Esophagus squamous epithelium (tissue), 5 donors: ENCODE measurements at regions not wholly inside any gene's neighbourhood (a gene's known extent, or its start where the extent isn't known, plus 50 kb on each side); places are given as distances from the start of the nearest gene placed in this dataset.

Experiments
- DNase-seq: peaks from one replicate; lab custom pipeline; 2025; lab: John Stamatoyannopoulos, UW
- H3K27ac ChIP-seq, 4 donors: fragments of 200-600 bp; sonication (generic); one replicate each; pipeline ENCODE4 v1.5.1; 2016 to 2019; ENCODE audit warnings: mild to moderate bottlenecking in 1 of 4
- H3K27me3 ChIP-seq, 4 donors: fragments of 200-600 bp; sonication (generic); 1 replicate in 3 of 4; 2 replicates in 1 of 4; pipeline versions ENCODE4 v1.5.1 to v1.6.0; 2017 to 2021; ENCODE audit warnings: antibody characterized with exemption in 1 of 4
- H3K36me3 ChIP-seq, 3 donors: fragments of 200-600 bp; sonication (generic); one replicate each; pipeline ENCODE4 v1.5.1; 2016 to 2019
- H3K4me1 ChIP-seq, 3 donors: fragments of 200-600 bp; sonication (generic); one replicate each; pipeline ENCODE4 v1.5.1; 2017 to 2019
- H3K4me3 ChIP-seq, 4 donors: fragments of 200-600 bp; sonication (generic); 1 replicate in 3 of 4; 2 replicates in 1 of 4; pipeline ENCODE4 v1.5.1; 2016 to 2019; ENCODE audit warnings: mild to moderate bottlenecking in 2 of 4, moderate library complexity in 1 of 4
- H3K9me3 ChIP-seq, 3 donors: fragments of 200-600 bp; sonication (generic); one replicate each; pipeline ENCODE4 v1.5.1; 2016 to 2019
- POLR2A ChIP-seq, 4 donors: fragments of 450-650 bp; IDR thresholded peaks; one replicate each; pipeline ENCODE4 v1.6.1; 2017; ENCODE audit warnings: antibody characterized with exemption in 4 of 4, mild to moderate bottlenecking in 4 of 4, moderate library complexity in 3 of 4
- WGBS, 2 donors: methylation state at CpG; one replicate each; pipeline ENCODE4 v1.1.5; 2018; 5-methylcytosine and 5-hydroxymethylcytosine counted together
- intact Hi-C: fragments of 100-400 bp; cut with DNase I; formaldehyde crosslinking; loops from one replicate; pipeline ENCODE4 v1.15.0; 2022
- TF ChIP-seq, protein P1 (sequence below), 6 experiments: fragments of 450-650 bp in 4 of 6; fragments of 200-600 bp in 2 of 6; sonication (generic) in 2 of 6; IDR thresholded peaks; one replicate each; pipeline ENCODE4 v1.5.1; 2016 to 2019; ENCODE audit warnings: antibody characterized with exemption in 6 of 6, mild to moderate bottlenecking in 4 of 6, moderate library complexity in 4 of 6
- donor health status: DM: yes; HTN: yes; CAD: no.

DNA sequence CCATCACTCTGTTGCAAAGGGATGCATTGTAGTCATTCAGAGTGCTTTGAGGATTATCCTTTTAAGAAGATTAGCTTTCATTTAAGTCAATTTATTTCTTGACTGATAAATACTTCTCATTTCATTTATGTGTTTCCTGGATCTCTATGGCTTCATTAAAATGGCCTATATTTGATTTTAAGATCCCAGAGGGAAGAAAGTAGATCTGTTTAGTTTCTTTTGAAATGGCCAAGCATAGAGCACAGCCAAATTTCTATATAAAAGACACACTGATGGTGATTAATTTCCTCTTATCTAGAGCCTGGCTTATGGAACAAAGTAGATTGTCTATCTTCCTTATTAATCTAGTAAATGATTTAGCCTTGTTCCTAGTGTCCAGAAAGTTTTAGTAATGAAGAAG, 129.7 kb upstream of the CALCR start:
- Histone ChIP-seq H3K36me3 (no peaks in the 10 kb centered on the region), H3K27me3 (no peaks in the 10 kb centered on the region), H3K4me1 (no peaks in the 10 kb centered on the region), H3K27ac (no peak overlapping the region), H3K4me3 (no peak overlapping the region), H3K9me3 (no peaks in the 10 kb centered on the region)
- TF ChIP-seq, protein P1, sequence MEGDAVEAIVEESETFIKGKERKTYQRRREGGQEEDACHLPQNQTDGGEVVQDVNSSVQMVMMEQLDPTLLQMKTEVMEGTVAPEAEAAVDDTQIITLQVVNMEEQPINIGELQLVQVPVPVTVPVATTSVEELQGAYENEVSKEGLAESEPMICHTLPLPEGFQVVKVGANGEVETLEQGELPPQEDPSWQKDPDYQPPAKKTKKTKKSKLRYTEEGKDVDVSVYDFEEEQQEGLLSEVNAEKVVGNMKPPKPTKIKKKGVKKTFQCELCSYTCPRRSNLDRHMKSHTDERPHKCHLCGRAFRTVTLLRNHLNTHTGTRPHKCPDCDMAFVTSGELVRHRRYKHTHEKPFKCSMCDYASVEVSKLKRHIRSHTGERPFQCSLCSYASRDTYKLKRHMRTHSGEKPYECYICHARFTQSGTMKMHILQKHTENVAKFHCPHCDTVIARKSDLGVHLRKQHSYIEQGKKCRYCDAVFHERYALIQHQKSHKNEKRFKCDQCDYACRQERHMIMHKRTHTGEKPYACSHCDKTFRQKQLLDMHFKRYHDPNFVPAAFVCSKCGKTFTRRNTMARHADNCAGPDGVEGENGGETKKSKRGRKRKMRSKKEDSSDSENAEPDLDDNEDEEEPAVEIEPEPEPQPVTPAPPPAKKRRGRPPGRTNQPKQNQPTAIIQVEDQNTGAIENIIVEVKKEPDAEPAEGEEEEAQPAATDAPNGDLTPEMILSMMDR (IDR thresholded peaks at IDR 0.05) = no peak
- TF ChIP-seq POLR2A (IDR thresholded peaks at IDR 0.05) = no peak
- no peak for DNase-seq
- intact Hi-C loops = no loop called here

DNA sequence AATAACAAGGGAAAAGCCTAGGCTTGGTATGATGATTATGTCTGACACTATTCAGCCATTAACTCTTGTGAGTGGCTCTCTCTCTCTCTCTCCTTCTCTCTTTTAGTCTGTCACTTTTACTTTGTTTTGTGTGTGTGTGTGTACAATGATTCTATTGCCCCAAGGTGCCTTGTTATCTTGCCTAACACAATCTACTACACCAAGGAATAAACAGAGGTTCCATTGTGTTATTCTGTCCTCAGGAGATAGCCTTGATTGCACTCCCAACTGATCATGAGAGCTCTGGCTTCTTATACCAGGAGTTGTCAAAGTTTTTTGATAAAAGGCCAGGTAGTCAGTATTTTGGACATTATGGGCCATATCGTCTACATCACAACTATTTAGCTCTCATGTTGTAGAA, 123.4 kb upstream of the CALCR start:
- no peak overlapping the region for H3K4me3 ChIP-seq
- no peak overlapping the region for H3K27ac ChIP-seq
- no peaks in the 10 kb centered on the region for H3K27me3 ChIP-seq
- TF ChIP-seq, protein P1 (IDR thresholded peaks at IDR 0.05) = no peak
- TF ChIP-seq POLR2A (IDR thresholded peaks at IDR 0.05) = no peak
- H3K36me3 ChIP-seq = no peaks in the 10 kb centered on the region
- no peaks in the 10 kb centered on the region for H3K4me1 ChIP-seq
- WGBS, 2 donors = 89% methylated on average over 1 of the region's 1 CpG; no CpG with 5 or more reads in 1 of the 2 donors
- H3K9me3 ChIP-seq = no peaks in the 10 kb centered on the region
- DNase-seq = no peak
- intact Hi-C loops = no loop called here

DNA sequence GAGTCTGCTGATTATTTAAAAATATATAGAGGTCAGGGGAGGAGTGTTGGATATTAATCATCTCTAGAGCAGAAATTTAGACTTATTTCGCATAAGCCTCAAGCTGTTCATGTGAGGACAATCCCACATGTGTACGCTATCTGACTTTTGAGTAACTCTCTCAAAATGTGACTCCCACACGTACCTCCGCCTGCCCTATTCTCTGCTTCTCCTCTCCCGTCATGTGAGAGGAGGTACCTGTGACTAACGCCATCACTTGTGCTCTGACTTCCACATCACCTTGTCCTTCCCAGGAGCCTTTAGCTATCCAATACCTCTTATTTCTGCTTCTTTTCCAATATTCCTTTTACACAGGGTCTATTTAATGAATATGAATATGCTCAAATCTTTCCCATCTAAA, 119.3 kb upstream of the CALCR start:
- Histone ChIP-seq H3K27ac (no peak overlapping the region), H3K27me3 (no peaks in the 10 kb centered on the region), H3K4me1 (no peaks in the 10 kb centered on the region), H3K4me3 (no peak overlapping the region), H3K36me3 (no peaks in the 10 kb centered on the region), H3K9me3 (no peaks in the 10 kb centered on the region)
- intact Hi-C loops = no loop called here
- no peak for DNase-seq
- TF ChIP-seq, protein P1 (IDR thresholded peaks at IDR 0.05) = no peak
- TF ChIP-seq POLR2A (IDR thresholded peaks at IDR 0.05) = no peak
- WGBS, 2 donors = 86 to 90% methylated on average over 6 of the region's 6 CpGs

DNA sequence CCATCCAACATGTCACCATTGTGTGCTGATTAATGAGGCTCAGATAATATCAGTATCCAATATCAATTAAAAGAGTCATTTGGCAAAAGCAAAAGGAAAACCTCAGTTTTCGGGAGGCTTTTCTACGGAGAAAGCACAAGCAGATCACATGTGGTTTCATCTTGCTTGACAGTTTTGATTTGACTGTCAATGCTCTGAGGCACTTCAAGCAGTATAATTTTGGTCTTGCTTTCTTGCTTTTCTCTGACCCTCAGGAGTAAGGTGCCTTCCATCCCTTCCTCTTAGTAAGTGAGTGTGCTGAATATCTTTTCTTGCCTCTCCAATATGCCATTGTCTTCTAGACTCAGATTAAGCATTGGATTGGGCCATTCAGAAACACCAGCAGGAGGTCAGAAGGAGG, 115.5 kb upstream of the CALCR start:
- H3K36me3 ChIP-seq = no peaks in the 10 kb centered on the region
- H3K4me3 ChIP-seq = no peak overlapping the region
- TF ChIP-seq, protein P1 (IDR thresholded peaks at IDR 0.05) = no peak
- no peak for TF ChIP-seq POLR2A (IDR thresholded peaks at IDR 0.05)
- no peaks in the 10 kb centered on the region for H3K4me1 ChIP-seq
- H3K9me3 ChIP-seq = no peaks in the 10 kb centered on the region
- intact Hi-C loops = no loop called here
- no peaks in the 10 kb centered on the region for H3K27me3 ChIP-seq
- no peak overlapping the region for H3K27ac ChIP-seq
- 77 to 80% methylated on average over 2 of the region's 2 CpGs for WGBS, 2 donors
- no peak for DNase-seq

DNA sequence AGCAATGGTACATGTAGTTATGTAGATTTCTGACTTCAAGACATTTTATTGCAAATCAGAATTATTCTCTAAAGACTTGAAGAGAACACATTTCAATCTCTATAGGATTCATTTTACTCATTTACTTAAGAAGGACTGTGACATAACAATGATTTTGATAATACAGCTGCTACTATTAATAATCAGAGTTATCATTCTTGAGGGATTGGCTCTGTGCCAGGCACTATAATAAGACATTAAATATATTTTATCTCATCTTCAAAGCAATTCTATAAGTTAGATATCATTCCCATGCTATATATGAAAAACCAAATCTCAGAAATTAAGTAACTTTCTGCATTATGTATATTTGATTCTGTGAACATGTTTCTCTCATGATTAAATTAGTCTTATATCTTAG, 103.7 kb upstream of the CALCR start:
- H3K9me3 ChIP-seq = no peaks in the 10 kb centered on the region
- intact Hi-C loops = no loop called here
- peaks cover 0 to 3% (median 0%) of the 10 kb centered on the region in 3 donors for H3K4me1 ChIP-seq
- no peaks in the 10 kb centered on the region for H3K36me3 ChIP-seq
- H3K4me3 ChIP-seq = no peak overlapping the region
- no peaks in the 10 kb centered on the region for H3K27me3 ChIP-seq
- no peak overlapping the region for H3K27ac ChIP-seq
- DNase-seq = no peak
- TF ChIP-seq, protein P1 (IDR thresholded peaks at IDR 0.05) = no peak
- no peak for TF ChIP-seq POLR2A (IDR thresholded peaks at IDR 0.05)
